NCI-H345 (cell line): ENCODE measurements at regions not wholly inside any gene's neighbourhood (a gene's known extent, or its start where the extent isn't known, plus 50 kb on each side); places are given as distances from the start of the nearest gene placed in this dataset.
A peak's percentile ranks its signal among the peaks of the same experiment; 100 is the strongest.
"Not testable (repeated sequence)": the region's sequence is repeated elsewhere in the genome, so short reads cannot be mapped to it uniquely, and the experiment has no call there.

Source experiments
- DNase-seq: peaks from one replicate; lab custom pipeline; 2025; lab: John Stamatoyannopoulos, UW

DNA sequence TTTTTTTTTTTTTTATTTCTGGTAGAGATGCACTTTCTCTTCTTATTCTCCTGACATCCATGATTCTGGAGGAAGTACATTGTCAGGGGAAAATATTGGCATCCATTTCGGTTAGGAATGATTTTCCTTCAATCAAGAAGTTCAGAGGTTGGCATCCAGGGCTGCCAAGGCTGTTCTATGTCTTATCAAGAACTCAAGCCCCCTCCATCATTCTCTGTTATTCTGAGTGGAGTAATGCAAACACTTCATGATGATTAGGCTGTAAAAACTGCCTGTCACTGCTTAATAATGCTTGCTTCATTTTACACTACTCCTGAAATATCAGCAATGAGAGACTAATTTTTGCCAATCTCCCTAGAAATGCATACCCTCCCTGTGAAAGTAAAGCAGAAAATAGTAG, 417.1 kb upstream of the NFIA start:
- DNase-seq: no peak

DNA sequence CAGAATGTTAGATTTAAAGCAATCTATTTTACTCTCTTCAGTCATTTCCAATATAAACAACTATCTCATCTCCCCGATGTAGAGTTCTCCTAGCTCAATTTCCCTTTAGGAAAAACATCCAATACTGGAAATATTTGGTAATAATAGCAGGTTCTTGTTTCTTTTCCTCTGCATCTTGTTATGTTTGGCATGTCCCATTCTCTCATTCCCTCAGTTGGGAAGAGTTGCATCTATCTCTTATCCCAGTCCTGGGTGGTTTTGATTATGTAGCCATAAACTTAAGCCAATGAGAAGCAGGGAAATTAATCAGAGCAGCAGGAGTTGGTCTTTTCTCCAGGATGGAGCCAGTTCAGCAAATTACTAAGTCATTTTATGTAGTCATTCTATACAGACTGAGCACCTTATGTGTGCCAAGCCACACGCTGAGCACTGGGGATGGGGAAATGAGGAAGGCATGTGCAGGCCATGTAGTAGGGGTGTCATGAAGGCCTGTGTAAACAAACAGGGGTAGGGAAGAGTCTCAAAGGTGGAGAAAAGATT, 418.2 kb upstream of the NFIA start:
- DNase-seq: no peak

DNA sequence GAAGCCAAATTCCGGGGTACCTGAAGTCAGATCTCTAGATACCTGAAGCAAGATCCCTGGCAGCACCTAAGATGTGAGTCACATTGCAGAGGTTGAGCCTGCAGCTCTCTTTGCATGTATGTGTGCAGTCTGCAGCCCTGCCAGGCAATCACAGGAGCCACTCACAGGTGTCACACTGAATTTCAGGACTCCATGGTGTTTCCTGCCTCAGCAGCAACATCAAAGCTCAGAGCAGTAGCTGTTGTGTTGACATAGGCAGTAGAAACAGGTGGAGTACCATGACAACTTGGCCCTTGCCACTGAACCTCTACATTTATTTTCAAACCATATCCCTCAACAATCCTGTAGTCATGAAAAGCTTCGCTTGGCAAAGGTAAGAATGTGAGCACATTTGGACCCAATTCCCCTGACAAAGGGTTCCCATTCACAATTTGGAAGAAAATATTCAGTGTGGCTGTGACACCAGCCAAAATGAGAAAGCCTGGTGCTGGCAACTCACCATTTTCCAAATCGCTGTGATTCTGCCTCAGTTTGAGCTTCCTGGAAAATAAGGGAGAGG, 419.8 kb upstream of the NFIA start:
- no peak for DNase-seq

DNA sequence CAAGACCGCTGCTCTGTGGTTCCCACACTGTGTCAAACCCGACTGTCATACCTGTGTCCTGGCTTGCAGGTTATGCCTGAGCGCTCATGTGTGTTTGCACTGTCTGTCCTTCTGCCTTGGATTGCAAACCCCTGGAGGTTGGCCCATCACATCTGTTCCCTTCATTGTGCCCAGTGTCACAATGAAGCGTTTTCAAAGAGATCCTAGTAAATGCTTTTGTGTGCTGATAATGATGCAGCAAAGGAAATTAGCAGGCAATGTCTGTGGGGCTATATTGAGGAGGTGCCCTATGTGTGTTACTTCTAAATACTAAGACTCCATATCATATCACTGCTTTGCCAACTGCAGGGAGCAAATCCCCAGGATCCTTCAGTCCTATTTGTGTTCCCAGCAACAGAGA, 424.4 kb upstream of the NFIA start:
- DNase-seq: peak; percentile 22

DNA sequence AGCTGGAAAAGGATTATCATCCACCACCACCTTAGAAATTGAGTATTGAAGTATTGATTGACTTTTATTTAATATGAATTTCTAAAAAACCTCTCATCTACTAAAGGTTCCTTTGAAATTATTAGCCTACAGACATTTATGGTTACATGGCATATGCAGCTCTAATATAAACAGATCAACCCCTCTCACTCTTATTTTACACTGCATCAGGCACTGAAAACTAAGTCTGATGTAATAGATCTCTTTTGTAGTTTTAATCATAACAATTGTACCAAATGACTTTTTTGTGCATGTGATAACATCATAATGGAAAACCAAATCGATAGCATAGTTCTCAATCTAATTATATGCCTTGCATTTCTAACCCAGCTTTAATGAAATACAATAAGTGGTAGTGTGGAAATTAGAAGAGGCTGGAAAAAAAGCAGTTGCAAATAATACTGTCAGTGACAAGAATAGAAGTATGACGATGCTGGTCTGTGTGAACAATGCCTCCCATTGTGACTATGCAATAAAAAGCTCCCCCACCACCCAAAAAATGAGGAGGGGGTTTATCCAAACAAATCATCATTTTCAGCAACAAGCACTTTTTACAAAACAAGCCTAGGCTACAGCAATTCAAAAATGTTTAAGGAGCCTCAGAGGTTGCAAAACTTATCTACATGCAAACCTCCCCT, 426.5 kb upstream of the NFIA start:
- DNase-seq: no peak

DNA sequence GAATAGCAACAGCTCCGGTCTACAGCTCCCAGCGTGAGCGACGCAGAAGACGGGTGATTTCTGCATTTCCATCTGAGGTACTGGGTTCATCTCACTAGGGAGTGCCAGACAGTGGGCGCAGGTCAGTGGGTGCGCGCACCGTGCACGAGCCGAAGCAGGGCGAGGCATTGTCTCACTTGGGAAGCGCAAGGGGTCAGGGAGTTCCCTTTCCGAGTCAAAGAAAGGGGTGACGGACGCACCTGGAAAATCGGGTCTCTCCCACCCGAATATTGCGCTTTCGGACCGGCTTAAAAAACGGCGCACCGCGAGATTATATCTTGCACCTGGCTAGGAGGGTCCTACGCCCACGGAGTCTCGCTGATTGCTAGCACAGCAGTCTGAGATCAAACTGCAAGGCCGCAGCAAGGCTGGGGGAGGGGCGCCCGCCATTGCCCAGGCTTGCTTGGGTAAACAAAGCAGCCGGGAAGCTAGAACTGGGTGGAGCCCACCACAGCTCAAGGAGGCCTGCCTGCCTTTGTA, 442.3 kb upstream of the NFIA start:
- DNase-seq: not testable (repeated sequence)

DNA sequence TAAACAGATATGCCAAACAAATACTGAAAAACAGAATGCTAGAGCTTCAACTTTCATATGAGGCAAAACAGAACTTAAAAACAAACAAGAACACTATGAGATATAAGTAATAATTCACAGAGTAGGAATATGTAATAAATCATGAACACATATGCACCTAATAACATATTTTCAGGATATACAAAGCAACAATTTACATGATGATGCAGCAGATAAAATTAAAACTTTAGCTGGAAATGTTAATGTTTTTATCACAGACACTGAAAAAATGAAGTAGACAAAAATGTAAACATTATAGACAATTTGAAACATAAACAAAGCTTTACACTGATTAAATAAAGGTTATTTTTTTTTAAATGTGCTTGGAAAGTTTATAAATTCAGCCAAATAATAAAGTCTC, 443.1 kb upstream of the NFIA start:
- DNase-seq: no peak

DNA sequence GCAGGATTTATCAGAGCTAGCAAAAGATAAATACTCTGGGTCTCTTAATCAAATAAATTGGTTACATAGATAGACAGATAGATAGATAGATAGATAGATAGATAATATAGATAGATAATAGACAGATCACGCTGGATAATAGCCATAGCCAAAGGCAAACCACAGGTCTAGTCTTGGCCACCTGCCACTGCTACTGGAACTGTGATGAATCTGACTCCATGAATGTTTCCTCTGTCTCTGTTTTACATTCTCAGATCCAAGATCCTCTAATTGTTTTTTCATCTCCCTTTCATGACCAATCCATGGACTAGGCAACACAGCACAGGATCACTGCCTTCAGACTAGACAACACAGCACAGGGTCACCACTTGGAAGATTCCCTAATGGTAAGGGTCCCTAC, 444.7 kb upstream of the NFIA start:
- no peak for DNase-seq

DNA sequence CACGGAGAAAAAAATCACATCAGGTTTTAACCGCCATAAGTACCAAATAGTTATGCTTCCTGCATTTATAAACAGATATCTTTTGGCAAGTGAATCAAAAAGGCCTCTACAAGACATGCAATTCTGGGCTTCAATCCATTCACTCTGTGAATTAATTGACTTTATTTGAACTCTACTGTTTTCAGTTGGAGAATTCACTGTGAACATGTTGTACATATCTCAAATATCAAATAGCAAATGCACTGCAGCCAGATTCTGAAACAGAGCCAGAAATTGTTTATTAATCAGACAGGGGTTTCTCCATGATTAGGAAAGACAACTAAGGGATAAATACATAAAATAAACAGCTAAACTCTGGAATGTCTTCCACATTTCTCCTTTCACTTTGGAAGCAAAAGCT, 445.4 kb upstream of the NFIA start:
- DNase-seq: no peak

DNA sequence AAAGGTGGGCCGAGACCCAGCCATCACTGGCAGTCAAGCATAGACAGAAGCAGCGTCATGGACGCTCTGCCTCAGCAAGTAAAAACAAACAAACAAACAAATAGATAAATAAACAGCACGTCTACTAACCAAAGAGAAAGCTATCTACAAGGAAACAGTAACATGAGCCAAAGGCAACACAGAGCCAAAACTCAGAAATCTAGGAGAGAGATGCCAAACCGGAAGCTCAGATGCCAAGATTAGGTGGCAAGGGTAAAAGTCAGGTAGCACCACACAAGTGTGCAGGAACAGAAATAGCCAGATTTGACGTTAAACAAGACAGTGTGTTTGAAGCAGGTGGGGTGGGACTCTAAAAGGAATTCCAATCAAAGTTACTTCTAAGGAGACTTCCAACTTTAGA, 448.3 kb upstream of the NFIA start:
- no peak for DNase-seq

DNA sequence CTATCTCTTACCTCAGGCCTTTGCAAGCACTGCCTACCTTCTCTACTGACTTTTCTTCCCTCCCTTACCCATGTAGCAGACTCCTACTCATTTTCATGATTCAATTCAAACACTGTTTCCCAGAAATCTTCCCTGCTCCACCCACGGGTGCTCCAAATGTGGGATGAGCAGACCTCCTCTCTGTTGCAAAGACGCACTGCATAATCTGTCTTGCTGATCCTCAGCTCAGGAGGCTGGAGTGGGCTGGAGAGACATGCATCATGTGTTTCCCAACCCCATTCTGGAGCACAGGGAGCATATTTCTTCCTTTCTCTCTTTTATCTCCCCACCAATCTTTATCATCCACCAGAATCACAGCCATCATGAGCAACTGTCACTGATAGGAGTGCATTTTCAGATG, 459.9 kb upstream of the NFIA start:
- no peak for DNase-seq

DNA sequence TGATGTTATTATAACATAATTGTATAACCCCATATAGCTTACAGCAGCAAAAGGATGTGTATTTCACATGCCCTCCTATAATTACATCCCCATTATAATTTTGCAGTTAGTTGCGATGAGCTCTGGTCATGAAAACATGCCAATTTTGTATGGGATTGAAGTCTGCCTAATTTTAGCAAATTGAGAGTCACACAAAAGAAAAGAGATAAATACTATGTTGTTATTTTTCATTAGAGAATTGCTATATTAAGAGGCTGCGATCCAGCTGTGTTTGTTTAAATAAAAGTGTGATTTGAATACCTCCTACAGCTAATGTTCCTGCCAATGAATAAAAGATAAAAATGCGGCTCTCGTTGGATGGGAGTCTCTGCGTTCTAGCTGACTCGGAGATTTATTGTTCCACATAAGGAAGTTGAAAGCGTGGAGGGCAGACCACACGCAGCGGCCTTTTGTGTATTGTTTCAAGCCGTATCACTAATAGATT, 461.0 kb upstream of the NFIA start:
- DNase-seq: peak; percentile 77

DNA sequence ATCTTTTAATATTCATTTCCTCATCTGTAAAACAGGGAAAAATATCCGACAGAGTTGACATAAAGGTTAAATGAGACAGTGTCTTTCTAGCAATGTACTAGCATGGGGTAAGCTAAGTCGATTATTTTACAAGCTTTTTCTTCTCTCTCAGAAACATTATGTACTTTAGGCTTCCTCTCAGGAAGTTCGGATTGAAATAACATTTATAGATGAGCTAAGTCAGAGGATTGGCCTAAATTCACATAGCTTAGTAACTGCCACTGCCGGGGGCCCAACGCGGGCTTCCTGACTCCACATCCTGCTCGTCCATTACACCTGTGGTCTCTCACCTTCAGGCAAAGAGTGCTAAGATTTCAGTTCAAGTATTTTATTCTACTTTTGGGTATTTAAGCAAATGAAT, 462.3 kb upstream of the NFIA start:
- no peak for DNase-seq

DNA sequence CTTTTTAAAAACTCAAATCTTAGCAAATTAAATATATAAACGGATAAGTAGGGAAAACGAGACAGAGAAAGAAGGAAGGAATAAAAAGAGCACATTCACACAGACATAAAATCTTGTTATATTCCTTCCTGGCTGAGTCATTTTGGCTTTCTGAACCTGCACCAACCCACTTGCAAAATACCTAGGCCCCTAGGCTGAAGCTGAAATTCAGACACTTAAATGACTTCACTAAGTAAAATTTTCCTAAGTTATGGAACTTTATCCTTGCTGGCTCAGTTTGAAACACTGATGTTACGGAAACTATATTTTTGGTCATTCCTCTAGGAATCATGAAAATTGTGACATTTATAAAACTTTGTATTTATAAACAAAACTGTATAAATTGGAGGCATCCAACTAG, 462.8 kb upstream of the NFIA start:
- no peak for DNase-seq

DNA sequence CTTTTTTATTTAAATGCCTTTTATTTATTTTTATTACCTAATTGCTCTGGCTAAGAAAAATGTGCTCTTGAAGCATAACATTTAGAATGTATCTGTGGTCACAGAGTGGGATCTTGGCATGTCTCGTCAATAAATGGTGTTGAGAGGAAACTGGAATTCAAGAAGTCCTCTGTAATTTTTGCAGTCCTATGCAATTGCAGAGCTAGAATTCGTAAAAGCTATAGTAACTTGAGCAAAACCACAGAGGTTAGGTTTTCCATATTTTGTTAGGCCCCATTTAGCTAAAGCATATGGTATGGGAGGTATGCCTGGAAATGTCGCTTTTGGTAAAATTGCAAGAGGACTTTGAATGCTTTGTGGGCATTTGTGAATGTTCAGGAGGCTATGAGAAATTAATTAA, 466.7 kb upstream of the NFIA start:
- no peak for DNase-seq

DNA sequence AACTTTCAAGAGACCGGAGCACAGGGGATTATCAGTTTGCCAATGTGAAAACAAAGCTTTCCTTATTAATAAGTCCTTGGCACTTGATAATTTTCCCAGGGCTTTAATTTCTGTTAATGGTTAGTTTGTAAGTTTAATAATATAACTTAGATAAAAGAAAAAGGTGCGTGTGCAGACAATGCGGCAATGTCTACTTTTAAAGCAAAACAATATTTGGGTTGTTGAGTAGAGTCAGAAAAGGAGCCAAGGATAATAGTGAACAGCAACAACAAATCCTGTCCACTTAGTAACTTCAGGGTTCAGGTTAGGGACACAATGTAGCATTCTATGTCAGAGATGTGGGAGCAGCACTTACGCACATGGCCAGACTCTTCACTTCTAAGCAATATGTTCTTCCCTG, 469.6 kb upstream of the NFIA start:
- DNase-seq: no peak

DNA sequence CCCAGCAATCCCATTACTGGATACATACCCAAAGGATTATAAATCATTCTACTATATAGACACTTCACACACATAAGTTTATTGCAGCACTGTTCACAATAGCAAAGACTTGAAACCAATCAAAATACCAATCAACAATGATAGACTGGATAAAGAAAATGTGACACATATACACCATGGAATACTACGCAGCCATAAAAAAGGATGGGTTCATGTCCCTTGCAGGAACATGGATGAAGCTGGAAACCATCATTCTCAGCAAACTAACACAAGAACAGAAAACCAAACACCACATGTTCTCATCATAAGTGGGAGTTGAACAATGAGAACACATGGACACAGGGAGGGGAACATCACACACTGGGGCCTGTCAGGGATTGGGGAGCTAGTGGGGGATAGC, 475.4 kb upstream of the NFIA start:
- DNase-seq: not testable (repeated sequence)

DNA sequence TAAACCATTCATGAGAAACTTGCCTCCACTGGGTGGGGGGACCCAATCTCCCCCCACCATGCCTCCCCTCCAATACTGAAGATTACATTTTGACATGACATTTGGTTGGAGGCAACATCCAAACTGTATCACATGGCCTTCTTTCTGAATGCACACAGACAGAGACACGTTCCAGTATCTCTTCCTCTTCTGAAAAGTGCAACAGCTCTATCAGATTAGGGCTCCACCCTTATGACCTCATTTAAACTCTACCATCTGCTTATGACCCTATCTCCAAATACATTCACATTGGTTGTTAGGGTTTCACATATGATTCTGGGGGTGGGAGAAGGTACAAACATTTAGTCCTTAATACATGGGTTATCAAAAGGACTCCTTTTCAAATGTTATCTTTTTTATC, 481.8 kb upstream of the NFIA start:
- no peak for DNase-seq

DNA sequence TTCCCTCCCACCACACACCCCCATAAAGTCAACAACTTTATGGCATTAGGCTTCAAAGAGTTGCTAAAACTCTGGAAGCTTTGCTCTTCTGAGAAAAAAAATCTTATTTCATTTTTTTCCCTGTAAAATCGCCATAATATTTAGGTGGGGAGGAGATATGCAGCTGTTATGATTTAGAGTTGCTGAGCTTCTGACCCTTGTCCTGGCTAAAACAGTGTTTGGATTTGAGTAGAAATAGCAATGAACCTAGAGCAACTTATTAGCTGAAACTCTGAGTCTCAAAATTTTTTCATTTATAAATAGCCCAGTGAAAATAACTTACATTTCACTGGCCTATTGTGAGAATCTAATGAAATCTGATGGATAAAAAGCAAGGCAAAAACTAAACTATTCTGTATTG, 482.8 kb upstream of the NFIA start:
- DNase-seq: no peak

DNA sequence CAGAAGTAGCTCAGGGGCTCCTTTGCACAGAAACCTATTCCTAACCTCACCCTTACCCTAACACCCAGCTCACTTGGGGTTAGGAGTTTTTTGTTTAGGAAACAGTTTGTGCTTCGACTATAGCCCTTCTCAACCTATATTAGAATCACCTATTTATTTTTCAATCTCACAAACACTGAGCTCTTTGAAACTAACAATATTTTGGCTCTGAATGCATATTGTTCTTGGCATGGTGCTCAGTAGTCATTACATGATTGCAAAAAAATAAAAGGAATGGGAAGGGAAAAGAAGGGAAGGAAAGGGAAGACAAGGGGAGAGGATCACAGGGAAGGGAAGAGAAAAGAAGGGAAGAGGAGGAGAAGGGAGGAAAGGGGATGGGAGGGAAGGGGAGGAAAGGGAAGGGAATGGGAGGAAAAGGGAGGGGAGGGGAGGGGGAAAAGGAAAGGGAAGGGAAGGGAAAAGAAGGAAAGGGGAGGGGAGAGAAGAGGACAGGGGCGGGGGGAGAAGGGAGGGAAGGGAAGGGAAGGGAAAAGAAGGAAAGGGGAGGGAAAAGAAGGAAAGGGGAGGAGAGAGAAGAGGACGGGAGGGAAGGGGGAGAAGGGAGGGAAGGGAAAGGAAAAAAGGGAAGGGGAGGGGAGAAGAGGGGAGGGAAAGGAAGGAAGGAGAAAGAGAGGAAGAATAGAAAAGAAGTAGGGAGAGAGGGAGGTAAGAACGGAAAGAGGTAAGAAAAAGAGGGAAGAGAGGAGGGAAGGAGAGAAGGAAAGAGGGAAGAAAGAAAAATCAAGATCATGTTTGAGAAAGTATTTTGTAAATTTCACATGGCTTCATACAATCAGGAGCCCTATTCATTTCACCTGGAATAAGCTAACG, 484.1 kb upstream of the NFIA start:
- no peak for DNase-seq

DNA sequence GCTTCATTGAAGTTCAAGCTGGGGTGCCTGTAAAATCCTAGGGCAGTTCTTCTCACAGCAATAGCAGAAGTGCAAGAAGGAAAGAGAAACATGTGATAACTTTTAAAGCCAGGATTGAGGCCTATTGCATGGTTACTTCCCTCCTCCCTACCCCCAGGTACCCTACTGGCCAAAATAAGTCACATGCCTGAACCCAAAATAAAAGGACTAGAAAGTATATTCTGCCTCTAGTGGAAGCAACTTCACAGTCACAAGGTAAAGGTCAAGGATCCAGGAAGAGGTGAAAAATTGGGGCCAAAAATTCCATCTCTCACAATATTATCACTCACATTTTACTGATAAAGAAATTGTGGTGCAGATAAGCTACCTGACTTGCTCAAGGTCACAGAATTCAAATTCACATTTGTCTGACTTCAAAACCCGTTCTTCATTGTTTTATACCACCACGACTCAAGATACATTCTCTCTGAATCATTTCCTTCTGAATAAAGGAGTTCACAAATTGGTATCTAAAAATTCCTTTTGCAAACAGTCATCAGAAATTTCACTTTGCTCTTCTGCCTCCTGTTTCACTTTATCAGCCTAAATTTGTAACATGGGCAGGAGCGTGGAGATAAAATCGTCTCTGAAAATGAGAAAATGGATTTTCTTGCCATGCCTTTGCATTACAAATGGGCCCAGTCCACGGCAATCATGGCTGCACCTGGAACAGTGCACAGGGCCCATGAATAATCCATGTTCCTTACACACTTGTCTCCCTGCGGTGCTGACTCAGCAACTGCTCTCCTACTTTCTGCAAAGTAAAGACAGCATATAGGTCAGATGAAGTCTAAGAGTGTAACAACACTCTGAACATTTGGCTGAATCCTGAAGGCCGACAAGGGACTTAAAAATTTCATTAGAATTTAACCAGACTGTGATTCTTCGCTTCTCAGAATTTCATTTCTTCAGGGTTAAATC, 485.3 kb upstream of the NFIA start:
- no peak for DNase-seq

DNA sequence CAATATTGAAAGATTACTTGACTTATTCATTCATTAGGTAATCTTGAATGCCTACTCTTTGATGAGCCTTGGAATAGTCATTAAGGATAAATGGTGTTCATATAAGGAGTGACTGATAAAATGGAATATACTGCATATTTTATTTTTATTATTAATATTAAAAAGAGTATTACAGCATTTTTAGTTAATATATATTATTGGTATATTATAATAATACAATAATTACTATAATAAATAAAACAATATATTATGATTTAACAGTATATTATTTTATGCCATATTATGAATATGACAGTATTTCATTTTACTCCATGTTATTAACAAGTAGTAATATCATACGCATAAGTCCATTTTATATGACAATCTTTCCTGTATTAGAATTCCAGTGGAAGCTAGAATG, 490.8 kb upstream of the NFIA start:
- DNase-seq: no peak
